Mesendoderm (in vitro differentiated cells): ENCODE measurements at regions not wholly inside any gene's neighbourhood (a gene's known extent, or its start where the extent isn't known, plus 50 kb on each side); places are given as distances from the start of the nearest gene placed in this dataset.

Experiments used
- DNase-seq: peaks from one replicate; pipeline ENCODE4 v3.0.0; 2013
- H2AK5ac ChIP-seq: 2 replicates; pipeline ENCODE4 v1.6.1; 2013; ENCODE audit warnings: low read length, inconsistent platforms
- H2BK120ac ChIP-seq: 2 replicates; pipeline ENCODE4 v1.6.1; 2013; ENCODE audit warnings: low read depth, mild to moderate bottlenecking, low read length, moderate library complexity, mixed read lengths
- H2BK15ac ChIP-seq: replicated peaks from 2 replicates; pipeline ENCODE4 v1.6.1; 2013; ENCODE audit warnings: low read depth, mild to moderate bottlenecking, moderate library complexity
- H2BK5ac ChIP-seq: 2 replicates; pipeline ENCODE4 v1.6.1; 2013; ENCODE audit warnings: low read length, inconsistent platforms
- H3K18ac ChIP-seq: 2 replicates; pipeline ENCODE4 v1.6.1; 2013; ENCODE audit warnings: mild to moderate bottlenecking, low read length, mixed read lengths
- H3K23ac ChIP-seq: one replicate; pipeline ENCODE4 v1.6.1; 2013; ENCODE audit warnings: low read length
- H3K27ac ChIP-seq: 2 replicates; pipeline ENCODE4 v1.5.1; 2013; ENCODE audit warnings: low read depth, mild to moderate bottlenecking, inconsistent platforms, low read length, moderate library complexity
- H3K27me3 ChIP-seq: 2 replicates; pipeline ENCODE4 v1.6.1; 2013; ENCODE audit warnings: low read length, control low read depth, mild to moderate bottlenecking, inconsistent platforms; ENCODE audit not compliant: insufficient read depth, poor library complexity
- H3K36me3 ChIP-seq: 2 replicates; pipeline ENCODE4 v1.6.1; 2013; ENCODE audit warnings: low read length, inconsistent platforms; ENCODE audit not compliant: control insufficient read depth, insufficient read depth
- H3K4ac ChIP-seq: one replicate; pipeline ENCODE4 v1.6.1; 2013; ENCODE audit warnings: low read depth, mild to moderate bottlenecking, low read length, moderate library complexity
- H3K4me1 ChIP-seq: 2 replicates; pipeline ENCODE4 v1.6.1; 2013; ENCODE audit warnings: low read depth, low read length, inconsistent platforms; ENCODE audit not compliant: control insufficient read depth
- H3K4me2 ChIP-seq: 2 replicates; pipeline ENCODE4 v1.6.1; 2013; ENCODE audit warnings: low read length
- H3K4me3 ChIP-seq: 2 replicates; pipeline ENCODE4 v1.5.1; 2013; ENCODE audit warnings: mild to moderate bottlenecking, low read length
- H3K56ac ChIP-seq: one replicate; pipeline ENCODE4 v1.6.1; 2013; ENCODE audit warnings: low read length
- H3K79me1 ChIP-seq: 2 replicates; pipeline ENCODE4 v1.6.1; 2013; ENCODE audit warnings: low read length, inconsistent platforms
- H3K79me2 ChIP-seq: 2 replicates; pipeline ENCODE4 v1.6.1; 2013; ENCODE audit warnings: mild to moderate bottlenecking, low read length; ENCODE audit not compliant: control insufficient read depth, insufficient read depth
- H3K9ac ChIP-seq: 2 replicates; pipeline ENCODE4 v1.6.1; 2013; ENCODE audit warnings: low read length, inconsistent platforms
- H4K5ac ChIP-seq: one replicate; pipeline ENCODE4 v1.6.1; 2013; ENCODE audit warnings: low read length
- H4K8ac ChIP-seq: one replicate; pipeline ENCODE4 v1.6.1; 2013; ENCODE audit warnings: low read depth, mild to moderate bottlenecking, control low read depth, low read length, moderate library complexity
- WGBS: extraction: QIAGEN DNeasy Blood & Tissue Kit; methylation state at CpG from one replicate; pipeline ENCODE4 v1.1.7; 2013; ENCODE audit warnings: low lambda C conversion rate, missing lambda C conversion rate; ENCODE audit not compliant: insufficient coverage; ENCODE audit errors: extremely low coverage; 5-methylcytosine and 5-hydroxymethylcytosine counted together

GRCh38 chr2:126837966-126838715 is 60.5 kb upstream of the TEX51 start:
- H3K23ac ChIP-seq, result no peak overlapping the region
- H2BK120ac ChIP-seq, result no peak overlapping the region
- H3K4me2 ChIP-seq, result no peak overlapping the region
- no peak overlapping the region for H3K27ac ChIP-seq
- H3K4me3 ChIP-seq, result no peak overlapping the region
- H4K8ac ChIP-seq, result no peak overlapping the region
- peak; percentile 71 for DNase-seq
- H3K56ac ChIP-seq, result peak overlapping the region; percentile 65
- H2BK15ac ChIP-seq, result no peak overlapping the region
- H3K27me3 ChIP-seq, result no peaks in the 10 kb centered on the region
- no peak overlapping the region for H4K5ac ChIP-seq
- no peaks in the 10 kb centered on the region for H3K36me3 ChIP-seq
- no peak overlapping the region for H3K18ac ChIP-seq
- peaks cover 8% of the 10 kb centered on the region for H3K4me1 ChIP-seq
- no peak overlapping the region for H2AK5ac ChIP-seq
- no CpG with 5 or more reads among the region's 11 CpGs for WGBS
- H3K79me1 ChIP-seq, result no peaks in the 10 kb centered on the region
- no peaks in the 10 kb centered on the region for H3K79me2 ChIP-seq
- no peak overlapping the region for H3K4ac ChIP-seq
- H2BK5ac ChIP-seq, result peak overlapping the region; percentile 43
- H3K9ac ChIP-seq, result peak overlapping the region; percentile 23

GRCh38 chr2:126838716-126838985 is 60.0 kb upstream of the TEX51 start:
- peak; percentile 67 for DNase-seq
- H3K27me3 ChIP-seq, result no peaks in the 10 kb centered on the region
- H4K5ac ChIP-seq, result no peak overlapping the region
- no peak overlapping the region for H3K9ac ChIP-seq
- WGBS, result no CpG with 5 or more reads among the region's 3 CpGs
- H3K4ac ChIP-seq, result no peak overlapping the region
- peaks cover 8% of the 10 kb centered on the region for H3K4me1 ChIP-seq
- H2AK5ac ChIP-seq, result no peak overlapping the region
- H3K4me3 ChIP-seq, result no peak overlapping the region
- no peaks in the 10 kb centered on the region for H3K36me3 ChIP-seq
- no peak overlapping the region for H2BK120ac ChIP-seq
- H4K8ac ChIP-seq, result no peak overlapping the region
- no peak overlapping the region for H2BK5ac ChIP-seq
- no peak overlapping the region for H3K18ac ChIP-seq
- H3K56ac ChIP-seq, result no peak overlapping the region
- no peak overlapping the region for H3K4me2 ChIP-seq
- H3K27ac ChIP-seq, result no peak overlapping the region
- H3K79me2 ChIP-seq, result no peaks in the 10 kb centered on the region
- H2BK15ac ChIP-seq, result no peak overlapping the region
- H3K23ac ChIP-seq, result no peak overlapping the region
- H3K79me1 ChIP-seq, result no peaks in the 10 kb centered on the region

DNA sequence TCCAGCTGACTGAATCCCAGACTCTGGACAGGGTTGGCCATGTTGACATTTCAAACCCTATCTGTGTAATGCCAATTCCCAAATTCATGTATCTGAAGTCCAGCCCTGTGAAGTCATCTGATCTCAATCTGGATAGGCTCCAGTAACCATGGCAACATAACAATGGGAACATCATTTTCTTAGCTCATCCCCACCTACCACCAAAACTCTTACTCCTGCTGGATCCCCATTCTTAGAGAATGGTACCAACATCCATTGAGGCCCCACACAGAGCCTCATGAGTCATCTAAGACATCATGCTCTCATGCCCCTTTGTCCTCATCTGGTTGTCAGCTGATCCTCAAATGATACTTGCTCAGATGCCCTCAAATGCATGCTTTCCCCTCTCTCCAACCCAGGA is 58.9 kb upstream of the TEX51 start:
- DNase-seq, result peak; percentile 90
- H2BK15ac ChIP-seq, result no peak overlapping the region
- no peak overlapping the region for H2BK5ac ChIP-seq
- no peak overlapping the region for H3K23ac ChIP-seq
- H3K79me2 ChIP-seq, result no peaks in the 10 kb centered on the region
- no peak overlapping the region for H3K4me3 ChIP-seq
- H3K4me2 ChIP-seq, result no peak overlapping the region
- no peak overlapping the region for H3K56ac ChIP-seq
- no peak overlapping the region for H3K27ac ChIP-seq
- H4K8ac ChIP-seq, result no peak overlapping the region
- H3K4me1 ChIP-seq, result peaks cover 8% of the 10 kb centered on the region
- no peaks in the 10 kb centered on the region for H3K27me3 ChIP-seq
- H3K9ac ChIP-seq, result no peak overlapping the region
- no peak overlapping the region for H2BK120ac ChIP-seq
- no peak overlapping the region for H4K5ac ChIP-seq
- no peak overlapping the region for H3K18ac ChIP-seq
- H3K79me1 ChIP-seq, result no peaks in the 10 kb centered on the region
- no peak overlapping the region for H3K4ac ChIP-seq
- no peaks in the 10 kb centered on the region for H3K36me3 ChIP-seq
- no peak overlapping the region for H2AK5ac ChIP-seq

- WGBS, result no CpG with 5 or more reads among the region's 1 CpG
- Histone ChIP-seq H2BK120ac (no peak overlapping the region), H3K4me1 (peaks cover 4% of the 10 kb centered on the region), H4K8ac (no peak overlapping the region), H3K23ac (no peak overlapping the region), H3K79me1 (no peaks in the 10 kb centered on the region), H3K36me3 (no peaks in the 10 kb centered on the region), H3K4me2 (no peak overlapping the region), H3K9ac (no peak overlapping the region), H3K27ac (no peak overlapping the region), H2BK5ac (no peak overlapping the region), H3K4ac (no peak overlapping the region), H3K56ac (no peak overlapping the region), H3K18ac (no peak overlapping the region), H3K79me2 (no peaks in the 10 kb centered on the region), H3K27me3 (no peaks in the 10 kb centered on the region), H2BK15ac (no peak overlapping the region), H2AK5ac (no peak overlapping the region), H3K4me3 (no peak overlapping the region), H4K5ac (no peak overlapping the region)
- no peak for DNase-seq
Observed at GRCh38 chr2:126843081-126843480, 55.6 kb upstream of the TEX51 start.

DNA sequence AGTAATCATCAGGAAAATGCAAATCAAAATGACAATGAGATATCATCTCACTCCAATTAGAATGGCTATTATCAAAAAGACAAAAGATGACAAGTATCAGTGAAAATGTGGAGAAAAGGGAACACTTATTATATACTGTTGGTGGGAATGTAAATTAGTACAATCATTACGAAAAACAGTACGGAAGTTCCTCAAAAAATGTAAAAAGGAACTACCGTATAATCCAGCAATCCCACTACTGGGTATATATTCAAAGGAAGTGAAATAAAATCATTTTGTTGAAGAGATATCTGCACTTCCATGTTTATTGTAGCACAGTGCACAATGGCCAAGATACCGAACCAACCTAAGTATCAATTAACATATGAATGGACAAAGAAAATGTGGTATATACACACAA is 52.4 kb upstream of the TEX51 start:
- no peaks in the 10 kb centered on the region for H3K79me2 ChIP-seq
- no peaks in the 10 kb centered on the region for H3K27me3 ChIP-seq
- H4K5ac ChIP-seq, result no peak overlapping the region
- no peak for DNase-seq
- no peak overlapping the region for H3K23ac ChIP-seq
- no CpG with 5 or more reads among the region's 4 CpGs for WGBS
- H3K4ac ChIP-seq, result no peak overlapping the region
- H2BK15ac ChIP-seq, result no peak overlapping the region
- no peak overlapping the region for H3K18ac ChIP-seq
- no peak overlapping the region for H3K27ac ChIP-seq
- H3K36me3 ChIP-seq, result no peaks in the 10 kb centered on the region
- no peaks in the 10 kb centered on the region for H3K4me1 ChIP-seq
- no peaks in the 10 kb centered on the region for H3K79me1 ChIP-seq
- no peak overlapping the region for H2AK5ac ChIP-seq
- H3K9ac ChIP-seq, result no peak overlapping the region
- H2BK120ac ChIP-seq, result no peak overlapping the region
- no peak overlapping the region for H3K4me3 ChIP-seq
- no peak overlapping the region for H4K8ac ChIP-seq
- no peak overlapping the region for H3K56ac ChIP-seq
- H3K4me2 ChIP-seq, result no peak overlapping the region
- no peak overlapping the region for H2BK5ac ChIP-seq
